Immature natural killer cell (primary cell): ENCODE measurements at regions not wholly inside any gene's neighbourhood (a gene's known extent, or its start where the extent isn't known, plus 50 kb on each side); places are given as distances from the start of the nearest gene placed in this dataset.

Experiments
- DNase-seq, 3 donors: peaks; one replicate each; pipeline ENCODE4 v3.0.0; 2022; ENCODE audit warnings: mixed read lengths in 1 of 3
- H3K27ac Mint-ChIP-seq, 6 donors: one replicate each; pipeline ENCODE4 v1.8.0; 2020; ENCODE audit warnings: mixed read lengths in 6 of 6, mild to moderate bottlenecking in 5 of 6, inconsistent platforms in 4 of 6, moderate library complexity in 3 of 6
- H3K27me3 Mint-ChIP-seq, 3 donors: one replicate each; pipeline ENCODE4 v1.8.0; 2020 to 2021; ENCODE audit warnings: low read depth in 3 of 3, mild to moderate bottlenecking in 3 of 3, mixed read lengths in 3 of 3, moderate library complexity in 3 of 3, inconsistent platforms in 1 of 3
- H3K36me3 Mint-ChIP-seq, 3 donors: one replicate each; pipeline ENCODE4 v1.8.0; 2020; ENCODE audit warnings: mixed read lengths in 3 of 3, inconsistent platforms in 2 of 3, mild to moderate bottlenecking in 2 of 3
- H3K4me1 Mint-ChIP-seq, 2 donors: one replicate each; pipeline ENCODE4 v1.8.0; 2020; ENCODE audit warnings: inconsistent platforms in 2 of 2, mild to moderate bottlenecking in 2 of 2, mixed read lengths in 2 of 2, moderate library complexity in 1 of 2
- H3K4me3 Mint-ChIP-seq, 5 donors: one replicate each; pipeline ENCODE4 v1.8.0; 2020; ENCODE audit warnings: mild to moderate bottlenecking in 5 of 5, mixed read lengths in 5 of 5, inconsistent platforms in 3 of 5, moderate library complexity in 3 of 5
- H3K9me3 Mint-ChIP-seq, 6 donors: one replicate each; pipeline ENCODE4 v1.8.0; 2020; ENCODE audit warnings: mild to moderate bottlenecking in 6 of 6, mixed read lengths in 6 of 6, inconsistent platforms in 4 of 6, moderate library complexity in 3 of 6

GRCh38 chr3:492586-493316 lies 296.2 kb downstream of the CHL1 start:
- no peaks in the 10 kb centered on the region for H3K4me1 Mint-ChIP-seq
- no peak overlapping the region for H3K27ac Mint-ChIP-seq
- no peak overlapping the region for H3K4me3 Mint-ChIP-seq
- H3K9me3 Mint-ChIP-seq: peaks cover 2 to 36% (median 9%) of the 10 kb centered on the region in 6 donors
- no peaks in the 10 kb centered on the region for H3K36me3 Mint-ChIP-seq
- no peak for DNase-seq
- H3K27me3 Mint-ChIP-seq: peaks cover 0 to 2% (median 0%) of the 10 kb centered on the region in 3 donors

- no peaks in the 10 kb centered on the region for H3K4me1 Mint-ChIP-seq
- H3K36me3 Mint-ChIP-seq: no peaks in the 10 kb centered on the region
- no peak for DNase-seq
Measured at GRCh38 chr3:494190-494589, 297.6 kb downstream of the CHL1 start.

GRCh38 chr3:498487-498886 lies 301.9 kb downstream of the CHL1 start:
- Mint-ChIP-seq H3K27me3 (no peaks in the 10 kb centered on the region), H3K36me3 (no peaks in the 10 kb centered on the region), H3K4me1 (no peaks in the 10 kb centered on the region), H3K27ac (no peak overlapping the region), H3K9me3 (peaks cover 4 to 29% (median 11%) of the 10 kb centered on the region in 6 donors), H3K4me3 (no peak overlapping the region)
- no peak for DNase-seq

More at GRCh38 chr3:494190-494589, 297.6 kb downstream of the CHL1 start:
- no peaks in the 10 kb centered on the region for H3K27me3 Mint-ChIP-seq
- no peak overlapping the region for H3K4me3 Mint-ChIP-seq
- H3K27ac Mint-ChIP-seq: no peak overlapping the region
- peaks cover 2 to 42% (median 9%) of the 10 kb centered on the region in 6 donors for H3K9me3 Mint-ChIP-seq

GRCh38 chr3:499001-499761 lies 302.6 kb downstream of the CHL1 start:
- H3K27me3 Mint-ChIP-seq: no peaks in the 10 kb centered on the region
- H3K27ac Mint-ChIP-seq: no peak overlapping the region
- H3K36me3 Mint-ChIP-seq: no peaks in the 10 kb centered on the region
- H3K9me3 Mint-ChIP-seq: peaks cover 5 to 30% (median 13%) of the 10 kb centered on the region in 6 donors
- DNase-seq: no peak
- no peaks in the 10 kb centered on the region for H3K4me1 Mint-ChIP-seq
- H3K4me3 Mint-ChIP-seq: no peak overlapping the region

GRCh38 chr3:502486-502885 lies 305.9 kb downstream of the CHL1 start:
- Mint-ChIP-seq H3K4me1 (no peaks in the 10 kb centered on the region), H3K4me3 (no peak overlapping the region), H3K27ac (no peak overlapping the region), H3K36me3 (no peaks in the 10 kb centered on the region), H3K27me3 (no peaks in the 10 kb centered on the region), H3K9me3 (peaks cover 2 to 40% (median 14%) of the 10 kb centered on the region in 6 donors)
- no peak for DNase-seq

GRCh38 chr3:513301-513700 lies 316.7 kb downstream of the CHL1 start:
- Mint-ChIP-seq H3K9me3 (peaks cover 10 to 38% (median 21%) of the 10 kb centered on the region in 6 donors), H3K4me3 (no peak overlapping the region), H3K4me1 (no peaks in the 10 kb centered on the region), H3K27ac (no peak overlapping the region), H3K27me3 (peaks cover 0 to 3% (median 1%) of the 10 kb centered on the region in 3 donors), H3K36me3 (peaks cover 3 to 5% (median 4%) of the 10 kb centered on the region in 3 donors)
- DNase-seq: no peak

- no peaks in the 10 kb centered on the region for H3K4me1 Mint-ChIP-seq
- no peak for DNase-seq
- H3K9me3 Mint-ChIP-seq: peaks cover 4 to 29% (median 14%) of the 10 kb centered on the region in 6 donors
- peaks cover 0 to 3% (median 2%) of the 10 kb centered on the region in 3 donors for H3K36me3 Mint-ChIP-seq
- H3K27me3 Mint-ChIP-seq: peaks cover 0 to 2% (median 1%) of the 10 kb centered on the region in 3 donors
- H3K27ac Mint-ChIP-seq: no peak overlapping the region
- no peak overlapping the region for H3K4me3 Mint-ChIP-seq
Measured at GRCh38 chr3:514192-514591, 317.6 kb downstream of the CHL1 start.

GRCh38 chr3:519026-519425 lies 322.5 kb downstream of the CHL1 start:
- Mint-ChIP-seq H3K9me3 (peaks cover 0 to 17% (median 7%) of the 10 kb centered on the region in 6 donors), H3K4me3 (no peak overlapping the region), H3K27me3 (peaks cover 0 to 1% (median 0%) of the 10 kb centered on the region in 3 donors), H3K36me3 (no peaks in the 10 kb centered on the region), H3K4me1 (no peaks in the 10 kb centered on the region), H3K27ac (no peak overlapping the region)
- DNase-seq: no peak

GRCh38 chr3:522888-523287 lies 326.3 kb downstream of the CHL1 start:
- H3K9me3 Mint-ChIP-seq: peaks cover 0 to 35% (median 6%) of the 10 kb centered on the region in 6 donors
- no peak for DNase-seq
- no peaks in the 10 kb centered on the region for H3K36me3 Mint-ChIP-seq
- H3K27me3 Mint-ChIP-seq: no peaks in the 10 kb centered on the region
- H3K4me1 Mint-ChIP-seq: no peaks in the 10 kb centered on the region
- H3K27ac Mint-ChIP-seq: no peak overlapping the region
- no peak overlapping the region for H3K4me3 Mint-ChIP-seq

- Mint-ChIP-seq H3K9me3 (peaks cover 0 to 47% (median 14%) of the 10 kb centered on the region in 6 donors), H3K27ac (no peak overlapping the region), H3K4me3 (no peak overlapping the region), H3K27me3 (no peaks in the 10 kb centered on the region), H3K36me3 (no peaks in the 10 kb centered on the region), H3K4me1 (no peaks in the 10 kb centered on the region)
- DNase-seq: no peak
Measured at GRCh38 chr3:525415-525814, 328.9 kb downstream of the CHL1 start.

GRCh38 chr3:535566-536416 lies 339.2 kb downstream of the CHL1 start:
- Mint-ChIP-seq H3K9me3 (peaks cover 6 to 46% (median 25%) of the 10 kb centered on the region in 6 donors), H3K27ac (no peak overlapping the region), H3K4me1 (no peaks in the 10 kb centered on the region), H3K36me3 (peaks cover 0 to 3% (median 0%) of the 10 kb centered on the region in 3 donors), H3K4me3 (no peak overlapping the region), H3K27me3 (no peaks in the 10 kb centered on the region)
- no peak for DNase-seq

- H3K9me3 Mint-ChIP-seq: peaks cover 6 to 48% (median 22%) of the 10 kb centered on the region in 6 donors
- no peaks in the 10 kb centered on the region for H3K27me3 Mint-ChIP-seq
- H3K27ac Mint-ChIP-seq: no peak overlapping the region
- H3K4me3 Mint-ChIP-seq: peak overlapping the region in 1 of 5 donors; percentile 3
- DNase-seq: no peak
- H3K4me1 Mint-ChIP-seq: no peaks in the 10 kb centered on the region
- peaks cover 0 to 3% (median 0%) of the 10 kb centered on the region in 3 donors for H3K36me3 Mint-ChIP-seq
Measured at GRCh38 chr3:536417-536813, 339.9 kb downstream of the CHL1 start.

GRCh38 chr3:541062-541801 lies 344.7 kb downstream of the CHL1 start:
- H3K4me3 Mint-ChIP-seq: no peak overlapping the region
- peaks cover 0 to 1% (median 0%) of the 10 kb centered on the region in 3 donors for H3K27me3 Mint-ChIP-seq
- peaks cover 11 to 73% (median 28%) of the 10 kb centered on the region in 6 donors for H3K9me3 Mint-ChIP-seq
- H3K4me1 Mint-ChIP-seq: no peaks in the 10 kb centered on the region
- no peak overlapping the region for H3K27ac Mint-ChIP-seq
- no peak for DNase-seq
- H3K36me3 Mint-ChIP-seq: peaks cover 0 to 3% (median 0%) of the 10 kb centered on the region in 3 donors
